K562 (cell line): ENCODE measurements at regions not wholly inside any gene's neighbourhood (a gene's known extent, or its start where the extent isn't known, plus 50 kb on each side); places are given as distances from the start of the nearest gene placed in this dataset.

Experiments
- ATAC-seq: fragments of 200-7000 bp; cut with Tn5 transposase; 3 replicates; pipeline ENCODE4 v1.9.1; 2020; ENCODE audit warnings: moderate library complexity
- BruUV-seq: library from RNA; stranded (reverse); fragments of 400-500 nt; replicated peaks from 2 replicates; lab custom pipeline; 2021; lab: Mats Ljungman, UMichigan
- CTCF ChIA-PET: fragments of 300-600 bp; formaldehyde crosslinking; extraction: SDS; loops from one replicate; lab custom pipeline; 2021; ENCODE audit warnings: low intra/inter-chr PET ratio; lab: Yijun Ruan, JAX
- POLR2A ChIA-PET: fragments of 300-600, 350-650 bp; sonication (Branson Sonifier 250); formaldehyde crosslinking; extraction: SDS; loops from one replicate; lab custom pipeline; 2021; ENCODE audit warnings: antibody characterized with exemption, inconsistent platforms; lab: Yijun Ruan, JAX
- DNase-seq, 4 experiments: peaks; one replicate each; pipeline versions ENCODE4 v3.0.0 to v3.0.0-alpha.2; 2011 to 2018; ENCODE audit warnings: low spot score in 3 of 4, mixed read lengths in 3 of 4; ENCODE audit errors: extremely low read depth in 1 of 4
- FAIRE-seq: peaks from 2 replicates; lab custom pipeline; 2011; peaks lifted over from hg19 to GRCh38; lab: Jason Lieb, UNC
- H2AFZ ChIP-seq: 2 replicates; pipeline ENCODE4 v1.6.0; 2011; ENCODE audit warnings: low read depth, low read length, control low read depth, inconsistent platforms
- H3K27ac ChIP-seq: fragments of 200-600 bp; 3 replicates; pipeline ENCODE4 v1.8.0; 2011; ENCODE audit warnings: low read depth, mild to moderate bottlenecking, control low read depth, inconsistent platforms, low read length, moderate library complexity, mixed read lengths; ENCODE audit errors: extremely low read depth
- H3K27me3 ChIP-seq, 2 experiments: fragments of 300-600 bp in 1 of 2; 2 replicates in 1 of 2; 3 replicates in 1 of 2; pipeline versions ENCODE4 v1.6.0 to v1.8.0; 2011; ENCODE audit warnings: inconsistent platforms in 2 of 2, low read length in 2 of 2, mild to moderate bottlenecking in 1 of 2, mixed read lengths in 1 of 2, moderate library complexity in 1 of 2; ENCODE audit not compliant: control insufficient read depth in 2 of 2, insufficient read depth in 2 of 2
- H3K36me3 ChIP-seq: fragments of 300-600 bp; 3 replicates; pipeline ENCODE4 v1.8.0; 2011; ENCODE audit warnings: mild to moderate bottlenecking, low read length, inconsistent platforms; ENCODE audit not compliant: control insufficient read depth, insufficient read depth
- H3K4me1 ChIP-seq, 2 experiments: fragments of 200-600 bp in 1 of 2; replicated peaks in 1 of 2; 2 replicates in 1 of 2; 3 replicates in 1 of 2; pipeline versions ENCODE4 v1.5.1 to v1.8.0; 2011; ENCODE audit warnings: inconsistent platforms in 2 of 2, low read length in 2 of 2, mild to moderate bottlenecking in 1 of 2, mixed read lengths in 1 of 2, moderate library complexity in 1 of 2; ENCODE audit not compliant: control insufficient read depth in 2 of 2, insufficient read depth in 2 of 2
- H3K4me2 ChIP-seq: 2 replicates; pipeline ENCODE4 v1.6.1; 2011; ENCODE audit warnings: low read length, control low read depth, inconsistent platforms, mixed read lengths; ENCODE audit not compliant: insufficient read depth
- H3K4me3 ChIP-seq: fragments of 200-600 bp; sonication (generic), shearing (Covaris generic); 2 replicates; pipeline ENCODE4 v1.5.1; 2016; ENCODE audit warnings: control low read depth, inconsistent platforms
- H3K79me2 ChIP-seq: fragments of 200-600 bp; 3 replicates; pipeline ENCODE4 v1.8.0; 2011; ENCODE audit warnings: low read length, inconsistent platforms; ENCODE audit not compliant: control insufficient read depth, insufficient read depth
- H3K9ac ChIP-seq, 2 experiments: 2 replicates each; pipeline versions ENCODE4 v1.6.0 to v1.6.1; 2011; ENCODE audit warnings: low read depth in 2 of 2, low read length in 2 of 2, control low read depth in 1 of 2, inconsistent platforms in 1 of 2, mild to moderate bottlenecking in 1 of 2, mixed read lengths in 1 of 2; ENCODE audit not compliant: insufficient read depth in 1 of 2
- H3K9me1 ChIP-seq: one replicate; pipeline ENCODE4 v1.6.0; 2011; ENCODE audit warnings: inconsistent platforms, mild to moderate bottlenecking, low read length, moderate library complexity; ENCODE audit not compliant: control insufficient read depth, insufficient read depth
- H3K9me3 ChIP-seq: replicated peaks from 2 replicates; pipeline ENCODE4 v1.5.1; 2011; ENCODE audit warnings: low read depth, low read length, inconsistent platforms; ENCODE audit not compliant: control insufficient read depth, insufficient read depth
- H4K20me1 ChIP-seq: replicated peaks from 2 replicates; pipeline ENCODE4 v1.6.1; 2011; ENCODE audit warnings: low read length, inconsistent platforms, mixed read lengths; ENCODE audit not compliant: control insufficient read depth, insufficient read depth
- CBX1 ChIP-seq: sonication (generic); IDR thresholded peaks from 2 replicates; pipeline ENCODE4 v1.6.1; 2016; ENCODE audit warnings: antibody characterized with exemption, low read depth, mild to moderate bottlenecking
- E4F1 ChIP-seq: fragments of 250-450 bp; sonication (Bioruptor Pico); IDR thresholded peaks from 2 replicates; pipeline ENCODE4 v1.5.0; 2021; ENCODE audit warnings: mild to moderate bottlenecking, borderline replicate concordance
- LEF1 ChIP-seq: fragments of 450-650 bp; IDR thresholded peaks from 2 replicates; pipeline ENCODE4 v1.6.1; 2016; ENCODE audit warnings: mild to moderate bottlenecking
- NCOR1 ChIP-seq: fragments of 450-650 bp; IDR thresholded peaks from 2 replicates; pipeline ENCODE4 v1.6.1; 2016; ENCODE audit warnings: mild to moderate bottlenecking, moderate library complexity
- PRMT5 ChIP-seq: sonication (generic); formaldehyde crosslinking; IDR thresholded peaks from 2 replicates; pipeline ENCODE4 v1.5.0; 2020; ENCODE audit warnings: missing genetic modification reagents
- ZNF445 ChIP-seq: fragments of 250-450 bp; sonication (Bioruptor Pico); IDR thresholded peaks from 2 replicates; pipeline ENCODE4 v1.4.0; 2020; ENCODE audit warnings: low read depth, mild to moderate bottlenecking, moderate library complexity
- ZNF740 ChIP-seq, 3 experiments: fragments of 200-800 bp in 1 of 3; sonication (Bioruptor generic) in 1 of 3; sonication (generic) in 1 of 3; formaldehyde crosslinking in 1 of 3; IDR thresholded peaks; 2 replicates each; pipeline versions ENCODE4 v1.6.1 to v1.8.0; 2016 to 2022; ENCODE audit warnings: mild to moderate bottlenecking in 2 of 3, missing compliant biosample characterization in 2 of 3, missing genetic modification characterization in 2 of 3, missing genetic modification reagents in 1 of 3
- WGBS: fragments of 100-300 bp; shearing (Covaris generic); methylation state at CpG from one replicate; pipeline ENCODE4 v1.1.6; 2016; ENCODE audit warnings: low coverage, mixed read lengths; ENCODE audit not compliant: insufficient coverage; ENCODE audit errors: missing lambda C conversion rate; 5-methylcytosine and 5-hydroxymethylcytosine counted together
- in situ Hi-C: fragments of 300-500 bp; cut with MboI; formaldehyde crosslinking; loops from 4 replicates; pipeline ENCODE4 v1.15.0; 2018; ENCODE audit warnings: inconsistent platforms, mixed read lengths
- intact Hi-C: fragments of 100-400 bp; cut with micrococcal nuclease; formaldehyde crosslinking; loops from 2 replicates; pipeline ENCODE4 v1.14.2; 2022

- intact Hi-C loops (no loop called here), in situ Hi-C loops (no loop called here)
- Histone ChIP-seq H3K79me2 (no peaks in the 10 kb centered on the region), H3K36me3 (no peaks in the 10 kb centered on the region), H3K9me3 (no peaks in the 10 kb centered on the region), H4K20me1 (no peaks in the 10 kb centered on the region), H3K9ac (no peak overlapping the region), H3K4me3 (no peak overlapping the region), H3K27me3 (no peaks in the 10 kb centered on the region), H3K9me1 (no peaks in the 10 kb centered on the region), H3K27ac (no peak overlapping the region), H3K4me2 (no peak overlapping the region), H2AFZ (no peak overlapping the region), H3K4me1 (no peaks in the 10 kb centered on the region)
- no peak for FAIRE-seq
- no peak for ATAC-seq
- ChIA-PET POLR2A (no interaction called here), CTCF (no interaction called here)
- DNase-seq: no peak
- BruUV-seq: no TSS peak
- no peak for TF ChIP-seq ZNF740 (CRISPR knock-in tag; IDR thresholded peaks at IDR 0.05)
- TF ChIP-seq ZNF740 (tag; IDR thresholded peaks at IDR 0.05): no peak
- no peak for TF ChIP-seq LEF1
- no peak for TF ChIP-seq PRMT5
Observed at GRCh38 chr3:168624195-168624594, 528.5 kb upstream of the GOLIM4 start.

- FAIRE-seq (no peak), ATAC-seq (no peak)
- H3K27me3 ChIP-seq: no peaks in the 10 kb centered on the region
- no peak overlapping the region for H3K9ac ChIP-seq
- 0% methylated on average over 3 of the region's 3 CpGs for WGBS
- H4K20me1 ChIP-seq: no peaks in the 10 kb centered on the region
- no peak for TF ChIP-seq NCOR1
- no peak for TF ChIP-seq ZNF445
- no peak for TF ChIP-seq CBX1
- no peak for TF ChIP-seq E4F1 (CRISPR knock-in tag)
- TF ChIP-seq, all 486 proteins: peak for 0
- H3K9me3 ChIP-seq: no peaks in the 10 kb centered on the region
- BruUV-seq: no TSS peak
- DNase-seq: no peak
- no peak overlapping the region for H2AFZ ChIP-seq
- CTCF ChIA-PET: no interaction called here
- H3K27ac ChIP-seq: no peak overlapping the region
- no peaks in the 10 kb centered on the region for H3K9me1 ChIP-seq
- H3K79me2 ChIP-seq: no peaks in the 10 kb centered on the region
- intact Hi-C loops: no loop called here
- in situ Hi-C loops: no loop called here
- no peaks in the 10 kb centered on the region for H3K36me3 ChIP-seq
- H3K4me3 ChIP-seq: no peak overlapping the region
- H3K4me1 ChIP-seq: no peaks in the 10 kb centered on the region
- POLR2A ChIA-PET: no interaction called here
- no peak overlapping the region for H3K4me2 ChIP-seq
Observed at GRCh38 chr3:168622795-168623194, 527.1 kb upstream of the GOLIM4 start.
